Ishikawa (cell line): ENCODE measurements at regions not wholly inside any gene's neighbourhood (a gene's known extent, or its start where the extent isn't known, plus 50 kb on each side); places are given as distances from the start of the nearest gene placed in this dataset.

Experiments used
- CEBPB ChIP-seq: IDR thresholded peaks from 2 replicates; pipeline ENCODE4 v1.6.1; 2012
- CREB1 ChIP-seq: IDR thresholded peaks from 2 replicates; pipeline ENCODE4 v1.6.1; 2012; ENCODE audit warnings: low read depth
- EGR1 ChIP-seq: IDR thresholded peaks from 2 replicates; pipeline ENCODE4 v1.6.1; 2012
- EP300 ChIP-seq: IDR thresholded peaks from 2 replicates; pipeline ENCODE4 v1.6.1; 2012; ENCODE audit warnings: borderline replicate concordance
- FOXM1 ChIP-seq: IDR thresholded peaks from 2 replicates; pipeline ENCODE4 v1.6.1; 2012; ENCODE audit warnings: low read depth, borderline replicate concordance
- MAX ChIP-seq: IDR thresholded peaks from 2 replicates; pipeline ENCODE4 v1.6.1; 2012
- NFIC ChIP-seq: IDR thresholded peaks from 2 replicates; pipeline ENCODE4 v1.6.1; 2012
- RAD21 ChIP-seq: IDR thresholded peaks from 2 replicates; pipeline ENCODE4 v1.6.1; 2012; ENCODE audit warnings: low read depth
- REST ChIP-seq: IDR thresholded peaks from 2 replicates; pipeline ENCODE4 v1.6.1; 2012; ENCODE audit warnings: low read depth, mild to moderate bottlenecking
- TAF1 ChIP-seq: IDR thresholded peaks from 2 replicates; pipeline ENCODE4 v1.6.1; 2012; ENCODE audit warnings: low read depth, mild to moderate bottlenecking
- TCF12 ChIP-seq: IDR thresholded peaks from 2 replicates; pipeline ENCODE4 v1.6.1; 2012; ENCODE audit warnings: low read depth
- TEAD4 ChIP-seq: IDR thresholded peaks from 2 replicates; pipeline ENCODE4 v1.6.1; 2012
- USF1 ChIP-seq: IDR thresholded peaks from 2 replicates; pipeline ENCODE4 v1.6.1; 2012
- YY1 ChIP-seq: IDR thresholded peaks from 2 replicates; pipeline ENCODE4 v1.6.1; 2012; ENCODE audit warnings: low read depth
- ZBTB7A ChIP-seq: IDR thresholded peaks from 2 replicates; pipeline ENCODE4 v1.6.1; 2012; ENCODE audit warnings: low read depth

GRCh38 chr3:187903697-187904096 lies 158.4 kb upstream of the BCL6 start:
- TF ChIP-seq USF1 (no peak), EGR1 (no peak), EP300 (no peak), TCF12 (no peak), REST (no peak), TEAD4 (no peak), YY1 (no peak), FOXM1 (no peak), CREB1 (no peak), ZBTB7A (no peak), TAF1 (no peak), CEBPB (no peak), RAD21 (no peak)

- no peak for TF ChIP-seq YY1
- TF ChIP-seq CEBPB: no peak
Measured at GRCh38 chr3:187906416-187906815, 161.1 kb upstream of the BCL6 start.

GRCh38 chr3:187906920-187907319 lies 161.7 kb upstream of the BCL6 start:
- TF ChIP-seq ZBTB7A (no peak), USF1 (no peak), TCF12 (no peak), YY1 (no peak), NFIC (no peak), FOXM1 (no peak)

GRCh38 chr3:187909866-187910265 lies 164.6 kb upstream of the BCL6 start:
- TF ChIP-seq EGR1: no peak
- TF ChIP-seq YY1: no peak
- no peak for TF ChIP-seq RAD21
- TF ChIP-seq MAX: no peak
- TF ChIP-seq REST: no peak
- no peak for TF ChIP-seq TEAD4
- no peak for TF ChIP-seq TAF1
- TF ChIP-seq EP300: no peak
- TF ChIP-seq USF1: no peak
- TF ChIP-seq TCF12: no peak
- no peak for TF ChIP-seq NFIC
- no peak for TF ChIP-seq CEBPB
- no peak for TF ChIP-seq FOXM1
- TF ChIP-seq ZBTB7A: no peak
- TF ChIP-seq CREB1: no peak

GRCh38 chr3:187912007-187912406 lies 166.7 kb upstream of the BCL6 start:
- no peak for TF ChIP-seq EP300
- no peak for TF ChIP-seq EGR1
- no peak for TF ChIP-seq ZBTB7A
- no peak for TF ChIP-seq REST
- no peak for TF ChIP-seq RAD21
- TF ChIP-seq TEAD4: no peak
- no peak for TF ChIP-seq TAF1
- TF ChIP-seq MAX: no peak
- TF ChIP-seq USF1: no peak
- TF ChIP-seq NFIC: no peak
- TF ChIP-seq CREB1: no peak
- no peak for TF ChIP-seq YY1
- no peak for TF ChIP-seq TCF12
- no peak for TF ChIP-seq CEBPB
- TF ChIP-seq FOXM1: no peak
